Fibroblast of the aortic adventitia (primary cell): ENCODE measurements at regions not wholly inside any gene's neighbourhood (a gene's known extent, or its start where the extent isn't known, plus 50 kb on each side); places are given as distances from the start of the nearest gene placed in this dataset.
"Not testable (repeated sequence)": the region's sequence is repeated elsewhere in the genome, so short reads cannot be mapped to it uniquely, and the experiment has no call there.

ENCODE experiments used
- DNase-seq: peaks from one replicate; pipeline ENCODE4 v3.0.0-alpha.2; 2010; ENCODE audit warnings: low read depth
- H3K4me3 ChIP-seq: 2 replicates; pipeline ENCODE4 v1.5.1; 2011; ENCODE audit warnings: low read depth, mild to moderate bottlenecking, control low read depth, low read length, moderate library complexity
- CTCF ChIP-seq: IDR thresholded peaks from 2 replicates; pipeline ENCODE4 v1.5.1; 2011; ENCODE audit warnings: mild to moderate bottlenecking, low read length, control low read depth, inconsistent platforms; ENCODE audit not compliant: insufficient read depth

GRCh38 chr11:87719326-87720073 is 455.7 kb downstream of the RAB38 start:
- no peak overlapping the region for H3K4me3 ChIP-seq
- TF ChIP-seq CTCF = no peak
- DNase-seq = peak; percentile 1

- no peak overlapping the region for H3K4me3 ChIP-seq
- TF ChIP-seq CTCF = no peak
These were observed 462.4 kb downstream of the RAB38 start for GRCh38 chr11:87712802-87713202.

GRCh38 chr11:87712391-87712790 is 462.9 kb downstream of the RAB38 start:
- TF ChIP-seq CTCF = no peak
- no peak overlapping the region for H3K4me3 ChIP-seq
- no peak for DNase-seq

More at GRCh38 chr11:87712802-87713202, 462.4 kb downstream of the RAB38 start:
- no peak for DNase-seq

GRCh38 chr11:87703589-87703988 is 471.7 kb downstream of the RAB38 start:
- not testable (repeated sequence) for DNase-seq, H3K4me3 ChIP-seq

- no peak for DNase-seq
- H3K4me3 ChIP-seq = no peak overlapping the region
- TF ChIP-seq CTCF = no peak
These were observed 499.2 kb downstream of the RAB38 start for GRCh38 chr11:87675993-87676392.

- no peak for TF ChIP-seq CTCF
- H3K4me3 ChIP-seq = no peak overlapping the region
- DNase-seq = no peak
These were observed 508.5 kb downstream of the RAB38 start for GRCh38 chr11:87666730-87667129.

- no peak overlapping the region for H3K4me3 ChIP-seq
- TF ChIP-seq CTCF = no peak
- no peak for DNase-seq
These were observed 513.0 kb downstream of the RAB38 start for GRCh38 chr11:87662287-87662686.
